GM23338 (cell line): ENCODE measurements at regions not wholly inside any gene's neighbourhood (a gene's known extent, or its start where the extent isn't known, plus 50 kb on each side); places are given as distances from the start of the nearest gene placed in this dataset.

Experiments
- ATAC-seq: fragments of 200-7000 bp; cut with Tn5 transposase; 3 replicates; pipeline ENCODE4 v1.9.1; 2020
- DNase-seq: peaks from one replicate; pipeline ENCODE4 v3.0.0-alpha.2; 2015; ENCODE audit warnings: low spot score
- H2AFZ ChIP-seq: fragments of 200-600 bp; sonication (generic); 2 replicates; pipeline ENCODE4 v1.8.0; 2016; ENCODE audit warnings: antibody characterized with exemption, mild to moderate bottlenecking, moderate library complexity
- H3F3A ChIP-seq: fragments of 200-600 bp; sonication (generic); replicated peaks from 2 replicates; pipeline ENCODE4 v1.8.0; 2017; ENCODE audit warnings: antibody characterized with exemption, mixed run types, low read depth
- H3K27ac ChIP-seq: fragments of 200-600 bp; sonication (generic); 2 replicates; pipeline ENCODE4 v1.6.1; 2016; ENCODE audit warnings: low read depth
- H3K27me3 ChIP-seq: fragments of 200-600 bp; sonication (generic); 2 replicates; pipeline ENCODE4 v1.8.0; 2016; ENCODE audit warnings: mild to moderate bottlenecking, mixed run types, moderate library complexity; ENCODE audit not compliant: insufficient read depth
- H3K36me3 ChIP-seq: fragments of 200-600 bp; sonication (generic); 2 replicates; pipeline ENCODE4 v1.8.0; 2016; ENCODE audit warnings: mild to moderate bottlenecking; ENCODE audit not compliant: insufficient read depth
- H3K4me1 ChIP-seq: fragments of 200-600 bp; sonication (generic); 2 replicates; pipeline ENCODE4 v1.8.0; 2016; ENCODE audit warnings: mild to moderate bottlenecking, moderate library complexity; ENCODE audit not compliant: insufficient read depth
- H3K4me2 ChIP-seq: fragments of 200-600 bp; sonication (generic); 2 replicates; pipeline ENCODE4 v1.7.1; 2017; ENCODE audit warnings: mixed run types
- H3K4me3 ChIP-seq: fragments of 200-600 bp; sonication (generic); 2 replicates; pipeline ENCODE4 v1.6.1; 2016; ENCODE audit warnings: mixed run types
- H3K79me2 ChIP-seq: fragments of 200-600 bp; sonication (generic); replicated peaks from 2 replicates; pipeline ENCODE4 v1.8.0; 2017; ENCODE audit warnings: mild to moderate bottlenecking; ENCODE audit not compliant: insufficient read depth
- H3K9me2 ChIP-seq: fragments of 200-600 bp; sonication (generic); 2 replicates; pipeline ENCODE4 v1.8.0; 2017; ENCODE audit not compliant: insufficient read depth
- H4K20me1 ChIP-seq: fragments of 200-600 bp; sonication (generic); replicated peaks from 2 replicates; pipeline ENCODE4 v1.8.0; 2017; ENCODE audit warnings: mild to moderate bottlenecking; ENCODE audit not compliant: insufficient read depth
- H3K27ac Mint-ChIP-seq: 2 replicates; pipeline ENCODE4 v1.8.0; 2020; ENCODE audit warnings: inconsistent platforms, mild to moderate bottlenecking, moderate library complexity, mixed read lengths
- H3K27me3 Mint-ChIP-seq: 3 replicates; pipeline ENCODE4 v1.8.0; 2022; ENCODE audit warnings: low read depth, mild to moderate bottlenecking, moderate library complexity, mixed read lengths, inconsistent platforms; ENCODE audit not compliant: insufficient read depth, poor library complexity
- H3K36me3 Mint-ChIP-seq: 3 replicates; pipeline ENCODE4 v1.8.0; 2021; ENCODE audit warnings: low read depth, mild to moderate bottlenecking, inconsistent platforms, moderate library complexity, mixed read lengths
- H3K4me1 Mint-ChIP-seq: 3 replicates; pipeline ENCODE4 v1.8.0; 2020; ENCODE audit warnings: mild to moderate bottlenecking, inconsistent platforms, mixed read lengths
- H3K4me3 Mint-ChIP-seq: 3 replicates; pipeline ENCODE4 v1.8.0; 2021; ENCODE audit warnings: moderate library complexity, mild to moderate bottlenecking, inconsistent platforms, mixed read lengths
- H3K9me3 Mint-ChIP-seq: 3 replicates; pipeline ENCODE4 v1.8.0; 2020; ENCODE audit warnings: moderate library complexity, mild to moderate bottlenecking, inconsistent platforms, mixed read lengths
- EZH2 ChIP-seq: fragments of 200-600 bp; sonication (generic); IDR thresholded peaks from one replicate; pipeline ENCODE4 v1.8.0; 2017; ENCODE audit warnings: antibody characterized with exemption, mild to moderate bottlenecking, low read depth; ENCODE audit not compliant: unreplicated experiment
- EZH2phosphoT487 ChIP-seq: fragments of 200-600 bp; sonication (generic); IDR thresholded peaks from one replicate; pipeline ENCODE4 v1.8.1; 2018; ENCODE audit warnings: antibody characterized with exemption; ENCODE audit not compliant: unreplicated experiment
- JUNB ChIP-seq: IDR thresholded peaks from one replicate; pipeline ENCODE4 v1.6.1; 2016; ENCODE audit warnings: antibody characterized with exemption; ENCODE audit not compliant: unreplicated experiment
- NANOG ChIP-seq: IDR thresholded peaks from 2 replicates; pipeline ENCODE4 v1.6.1; 2016; ENCODE audit warnings: antibody characterized with exemption, borderline replicate concordance
- POLR2AphosphoS5 ChIP-seq: IDR thresholded peaks from 2 replicates; pipeline ENCODE4 v1.6.1; 2016; ENCODE audit warnings: antibody characterized with exemption, low read depth
- STAT1 ChIP-seq: IDR thresholded peaks from one replicate; pipeline ENCODE4 v1.6.1; 2016; ENCODE audit warnings: antibody characterized with exemption; ENCODE audit not compliant: unreplicated experiment
- ZNF114 ChIP-seq: fragments of 250-450 bp; sonication (Bioruptor Pico); IDR thresholded peaks from 2 replicates; pipeline ENCODE4 v1.5.0; 2020; ENCODE audit warnings: mild to moderate bottlenecking, moderate library complexity
- TF ChIP-seq, protein P1 (sequence below): IDR thresholded peaks from one replicate; pipeline ENCODE4 v1.6.1; 2018; ENCODE audit warnings: antibody characterized with exemption; ENCODE audit not compliant: unreplicated experiment
- TF ChIP-seq, protein P2 (sequence below): IDR thresholded peaks from 2 replicates; pipeline ENCODE4 v1.6.1; 2016; ENCODE audit warnings: antibody characterized with exemption

DNA sequence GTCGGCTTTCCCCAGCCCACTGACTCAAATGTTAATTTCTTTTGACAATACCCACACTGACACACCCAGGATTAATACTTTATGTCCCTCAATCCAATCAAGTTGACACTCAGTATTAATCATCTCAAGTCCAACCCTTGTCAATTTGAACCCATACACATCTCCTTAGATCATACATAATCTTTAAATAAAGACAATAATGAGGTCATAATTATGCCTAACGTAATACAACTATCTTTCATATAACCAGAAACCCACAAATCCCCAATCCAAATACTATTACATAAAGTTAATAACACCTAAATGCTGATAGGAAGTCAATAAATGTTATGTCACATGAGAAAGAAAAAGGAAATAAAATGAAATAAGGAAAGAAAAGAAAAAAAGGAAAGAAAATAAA lies 934.2 kb downstream of the CDH9 start (continued):
- TF ChIP-seq, protein P1, sequence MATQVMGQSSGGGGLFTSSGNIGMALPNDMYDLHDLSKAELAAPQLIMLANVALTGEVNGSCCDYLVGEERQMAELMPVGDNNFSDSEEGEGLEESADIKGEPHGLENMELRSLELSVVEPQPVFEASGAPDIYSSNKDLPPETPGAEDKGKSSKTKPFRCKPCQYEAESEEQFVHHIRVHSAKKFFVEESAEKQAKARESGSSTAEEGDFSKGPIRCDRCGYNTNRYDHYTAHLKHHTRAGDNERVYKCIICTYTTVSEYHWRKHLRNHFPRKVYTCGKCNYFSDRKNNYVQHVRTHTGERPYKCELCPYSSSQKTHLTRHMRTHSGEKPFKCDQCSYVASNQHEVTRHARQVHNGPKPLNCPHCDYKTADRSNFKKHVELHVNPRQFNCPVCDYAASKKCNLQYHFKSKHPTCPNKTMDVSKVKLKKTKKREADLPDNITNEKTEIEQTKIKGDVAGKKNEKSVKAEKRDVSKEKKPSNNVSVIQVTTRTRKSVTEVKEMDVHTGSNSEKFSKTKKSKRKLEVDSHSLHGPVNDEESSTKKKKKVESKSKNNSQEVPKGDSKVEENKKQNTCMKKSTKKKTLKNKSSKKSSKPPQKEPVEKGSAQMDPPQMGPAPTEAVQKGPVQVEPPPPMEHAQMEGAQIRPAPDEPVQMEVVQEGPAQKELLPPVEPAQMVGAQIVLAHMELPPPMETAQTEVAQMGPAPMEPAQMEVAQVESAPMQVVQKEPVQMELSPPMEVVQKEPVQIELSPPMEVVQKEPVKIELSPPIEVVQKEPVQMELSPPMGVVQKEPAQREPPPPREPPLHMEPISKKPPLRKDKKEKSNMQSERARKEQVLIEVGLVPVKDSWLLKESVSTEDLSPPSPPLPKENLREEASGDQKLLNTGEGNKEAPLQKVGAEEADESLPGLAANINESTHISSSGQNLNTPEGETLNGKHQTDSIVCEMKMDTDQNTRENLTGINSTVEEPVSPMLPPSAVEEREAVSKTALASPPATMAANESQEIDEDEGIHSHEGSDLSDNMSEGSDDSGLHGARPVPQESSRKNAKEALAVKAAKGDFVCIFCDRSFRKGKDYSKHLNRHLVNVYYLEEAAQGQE = no peak
- no peak for TF ChIP-seq POLR2AphosphoS5
- TF ChIP-seq NANOG = no peak
- no peak for TF ChIP-seq EZH2phosphoT487
- TF ChIP-seq JUNB = no peak
- TF ChIP-seq STAT1 = no peak

DNA sequence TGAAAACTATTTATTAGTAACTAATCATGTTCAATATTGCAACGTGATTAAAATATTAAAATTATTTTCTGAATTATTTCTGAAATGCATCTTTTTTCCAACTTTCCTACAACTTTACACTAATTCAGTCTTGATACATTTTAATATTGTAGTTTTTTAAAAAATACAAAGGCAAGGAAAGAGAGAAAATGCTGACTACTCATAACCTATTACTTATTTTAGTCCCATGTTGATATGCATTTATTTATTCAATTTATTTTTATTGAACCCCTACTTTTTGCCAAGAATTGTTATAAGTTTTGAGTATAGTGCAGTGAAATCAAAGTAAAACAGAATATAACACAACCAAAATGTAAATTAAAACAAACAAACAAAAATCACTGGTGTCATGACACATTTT lies 978.2 kb downstream of the CDH9 start:
- Histone ChIP-seq H3K4me3 (no peak overlapping the region), H3K27ac (no peak overlapping the region), H3F3A (no peaks in the 10 kb centered on the region), H3K9me2 (no peaks in the 10 kb centered on the region), H3K4me2 (no peak overlapping the region), H2AFZ (no peak overlapping the region), H3K79me2 (no peaks in the 10 kb centered on the region), H4K20me1 (no peaks in the 10 kb centered on the region), H3K4me1 (no peaks in the 10 kb centered on the region), H3K36me3 (no peaks in the 10 kb centered on the region), H3K27me3 (no peaks in the 10 kb centered on the region)
- H3K9me3 Mint-ChIP-seq = peaks cover 1% of the 10 kb centered on the region; the same call in 1 of the 3 replicates
- no peak overlapping the region for H3K27ac Mint-ChIP-seq
- DNase-seq = no peak
- no peaks in the 10 kb centered on the region for H3K36me3 Mint-ChIP-seq
- H3K4me3 Mint-ChIP-seq = no peak overlapping the region
- no peak for TF ChIP-seq NANOG
- no peak for TF ChIP-seq EZH2
- TF ChIP-seq, protein P2, sequence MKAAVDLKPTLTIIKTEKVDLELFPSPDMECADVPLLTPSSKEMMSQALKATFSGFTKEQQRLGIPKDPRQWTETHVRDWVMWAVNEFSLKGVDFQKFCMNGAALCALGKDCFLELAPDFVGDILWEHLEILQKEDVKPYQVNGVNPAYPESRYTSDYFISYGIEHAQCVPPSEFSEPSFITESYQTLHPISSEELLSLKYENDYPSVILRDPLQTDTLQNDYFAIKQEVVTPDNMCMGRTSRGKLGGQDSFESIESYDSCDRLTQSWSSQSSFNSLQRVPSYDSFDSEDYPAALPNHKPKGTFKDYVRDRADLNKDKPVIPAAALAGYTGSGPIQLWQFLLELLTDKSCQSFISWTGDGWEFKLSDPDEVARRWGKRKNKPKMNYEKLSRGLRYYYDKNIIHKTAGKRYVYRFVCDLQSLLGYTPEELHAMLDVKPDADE = no peak
- ATAC-seq = no peak
- H3K4me1 Mint-ChIP-seq = no peaks in the 10 kb centered on the region
- no peaks in the 10 kb centered on the region for H3K27me3 Mint-ChIP-seq

DNA sequence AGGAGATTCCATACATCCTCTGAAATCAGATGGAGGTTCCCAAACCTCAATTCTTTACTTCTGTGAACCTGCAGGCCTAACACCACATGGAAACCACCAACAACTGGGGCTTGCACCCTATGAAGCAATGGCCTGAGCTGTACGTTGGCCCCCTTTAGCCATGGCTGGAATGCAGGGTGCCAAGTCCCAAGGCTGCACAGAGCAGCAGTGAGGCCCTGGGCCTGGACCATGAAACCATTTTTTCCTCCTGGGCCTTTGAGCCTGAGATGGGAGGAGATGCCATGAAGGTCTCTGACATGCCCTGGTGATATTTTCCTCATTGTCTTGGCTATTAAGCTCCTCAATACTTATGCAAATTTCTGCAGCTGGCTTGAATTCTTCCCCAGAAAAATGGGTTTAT lies 983.8 kb downstream of the CDH9 start:
- Histone ChIP-seq H3K9me2 (no peaks in the 10 kb centered on the region; the same call in 1 of the 2 replicates), H3K27me3 (no peaks in the 10 kb centered on the region), H3F3A (no peaks in the 10 kb centered on the region), H3K36me3 (no peaks in the 10 kb centered on the region), H3K4me1 (no peaks in the 10 kb centered on the region), H3K4me3 (no peak overlapping the region), H3K79me2 (no peaks in the 10 kb centered on the region), H3K27ac (no peak overlapping the region), H4K20me1 (no peaks in the 10 kb centered on the region), H3K4me2 (no peak overlapping the region), H2AFZ (no peak overlapping the region)
- Mint-ChIP-seq H3K27me3 (no peaks in the 10 kb centered on the region), H3K4me3 (no peak overlapping the region), H3K36me3 (no peaks in the 10 kb centered on the region), H3K9me3 (peaks cover 10% of the 10 kb centered on the region; the same call in 1 of the 3 replicates), H3K4me1 (no peaks in the 10 kb centered on the region), H3K27ac (no peak overlapping the region)
- ATAC-seq (no peak), DNase-seq (no peak)
- no peak for TF ChIP-seq NANOG
- TF ChIP-seq ZNF114 (CRISPR knock-in tag) = no peak
- TF ChIP-seq POLR2AphosphoS5 = no peak
